HTR-8/SVneo (cell line): ENCODE measurements at regions not wholly inside any gene's neighbourhood (a gene's known extent, or its start where the extent isn't known, plus 50 kb on each side); places are given as distances from the start of the nearest gene placed in this dataset.
A peak's percentile ranks its signal among the peaks of the same experiment; 100 is the strongest.

Experiments
- DNase-seq: peaks from one replicate; pipeline ENCODE4 v3.0.0; 2011; ENCODE audit warnings: low spot score, mixed read lengths; ENCODE audit not compliant: insufficient read length
- FAIRE-seq: peaks from 2 replicates; lab custom pipeline; 2011; peaks lifted over from hg19 to GRCh38; lab: Jason Lieb, UNC

DNA sequence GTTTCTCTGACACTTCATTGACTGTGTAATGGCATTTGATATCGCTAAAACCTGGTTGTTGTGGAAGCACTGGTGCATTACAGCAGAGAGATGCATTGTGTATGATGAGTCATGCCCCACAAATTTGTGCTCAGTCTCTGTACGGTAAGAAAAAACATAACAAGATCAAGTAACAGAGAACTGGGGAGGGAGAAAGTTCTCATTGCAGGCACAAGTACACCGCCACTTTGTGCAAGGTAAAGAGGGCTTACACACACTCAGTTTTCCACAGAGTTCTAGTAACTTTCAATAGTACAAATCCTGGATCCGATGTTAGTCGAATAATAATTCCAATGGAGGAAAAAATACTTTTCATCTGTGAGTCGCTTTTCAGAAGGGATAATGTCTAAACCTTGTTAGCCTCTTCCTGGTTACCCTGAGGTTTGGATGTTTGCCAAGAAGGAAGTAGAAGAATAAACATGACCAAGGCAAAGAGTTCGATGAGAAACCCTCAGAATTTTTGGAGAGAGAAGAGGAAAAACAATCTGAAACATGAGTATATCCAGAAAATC lies 512.5 kb upstream of the SLIT2 start:
- DNase-seq (peak; percentile 65), FAIRE-seq (peak; percentile 93)

DNA sequence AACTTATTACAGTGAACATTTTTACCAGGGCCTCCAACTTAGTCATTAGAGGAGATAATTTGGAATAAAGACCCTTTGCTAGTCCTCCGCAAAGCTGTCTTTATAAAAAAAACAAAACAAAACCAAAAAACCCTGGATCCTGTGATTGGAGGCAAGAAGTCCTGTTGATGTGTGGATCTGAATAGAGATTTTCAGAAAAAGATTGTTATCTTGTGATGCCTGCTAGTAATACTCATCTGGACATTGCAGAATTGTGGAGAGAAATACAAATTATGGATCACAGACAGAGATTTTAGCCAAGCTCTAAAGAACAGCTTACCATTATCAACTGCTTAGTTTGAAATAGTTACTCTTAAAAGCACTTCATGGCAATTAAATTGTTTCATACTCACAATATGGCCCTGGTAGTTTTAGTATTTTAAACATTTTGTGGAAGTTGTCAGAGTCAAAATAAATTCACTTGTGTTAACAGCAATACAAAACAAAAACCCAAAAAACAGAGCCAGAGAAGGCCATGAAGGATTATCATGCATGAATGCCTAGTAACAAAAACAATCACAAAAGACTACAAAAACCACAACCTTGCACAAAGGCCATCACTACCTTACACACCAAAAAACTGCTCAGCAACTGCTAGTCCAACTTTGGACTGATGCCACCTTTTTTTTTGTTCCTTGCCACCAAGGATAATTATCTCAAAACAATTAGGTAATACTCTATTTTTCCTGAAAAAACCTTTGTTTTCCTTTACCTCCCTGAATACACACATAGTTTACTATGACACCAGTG lies 514.5 kb upstream of the SLIT2 start:
- no peak for DNase-seq
- FAIRE-seq = no peak

DNA sequence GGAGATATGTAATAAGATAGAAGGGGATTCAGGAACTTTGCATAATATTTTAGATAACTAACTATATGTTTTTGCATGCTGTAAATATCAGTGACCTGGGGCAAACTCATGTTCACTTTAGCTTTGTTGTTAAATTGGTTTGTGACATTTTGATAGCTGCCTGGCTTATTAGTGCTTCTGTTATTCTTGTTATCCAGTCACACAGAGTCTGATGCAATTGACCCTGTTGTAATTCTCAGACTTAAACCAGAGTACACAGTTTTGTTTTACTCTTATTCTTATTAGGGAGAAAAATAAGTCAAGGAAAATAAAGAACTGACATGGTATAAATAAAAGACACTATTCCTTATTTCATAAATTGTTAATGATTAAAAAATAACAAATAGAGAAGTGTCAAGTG lies 516.7 kb upstream of the SLIT2 start:
- FAIRE-seq (no peak), DNase-seq (no peak)

DNA sequence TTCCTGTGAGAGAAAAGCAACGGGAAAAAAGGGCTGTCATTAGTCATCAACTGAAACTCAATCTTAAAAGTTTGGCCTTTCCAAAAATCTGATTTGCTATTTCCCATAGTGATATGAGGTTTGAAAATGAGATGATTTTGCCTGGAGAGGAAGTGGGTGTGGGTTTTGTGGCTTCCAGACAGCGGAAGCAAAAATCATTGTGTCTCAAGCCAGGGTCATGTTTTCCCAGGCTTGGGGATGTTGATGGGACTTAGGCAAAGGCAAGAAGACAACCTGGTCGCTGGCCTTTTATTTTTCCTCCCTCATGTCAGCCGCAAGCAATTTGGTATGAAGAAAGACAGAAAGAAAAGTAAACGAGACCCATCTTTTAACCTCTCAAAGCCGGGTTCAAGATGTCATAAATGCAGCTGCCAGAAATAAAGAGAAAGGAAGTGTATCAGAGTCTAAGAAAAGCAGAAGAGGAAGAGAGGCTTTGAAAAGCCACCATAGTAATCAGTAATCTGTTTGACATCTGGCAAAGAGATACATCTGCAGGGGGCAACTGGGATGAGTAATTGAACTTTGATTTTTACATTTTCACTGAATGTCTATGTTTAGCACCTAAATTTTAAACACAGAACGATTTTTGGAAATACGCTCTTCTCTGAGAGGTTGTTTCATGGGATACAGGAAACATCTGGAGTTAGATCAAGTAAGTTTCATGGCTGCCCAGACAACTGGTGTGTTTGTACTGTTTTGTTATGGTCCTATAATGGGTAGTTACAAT lies 521.6 kb upstream of the SLIT2 start:
- no peak for FAIRE-seq
- DNase-seq = no peak

DNA sequence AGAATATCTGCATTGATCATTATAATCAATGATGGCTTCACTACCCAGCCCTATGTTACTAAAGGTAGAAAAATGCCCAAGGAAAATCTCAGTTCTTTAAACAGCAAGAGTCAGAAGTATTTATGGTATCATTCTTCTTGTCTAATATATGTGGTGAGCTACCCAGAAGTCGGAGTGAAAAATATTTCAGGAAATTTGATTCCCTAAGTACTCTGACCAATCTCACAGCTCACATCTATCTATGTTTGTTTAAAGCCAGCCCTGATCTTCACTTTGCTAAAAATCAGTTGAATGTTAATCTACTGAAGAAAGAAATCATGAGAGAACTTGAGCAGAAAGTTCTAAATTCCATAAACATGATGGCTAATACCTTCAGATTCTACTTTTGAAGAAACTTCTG lies 522.9 kb upstream of the SLIT2 start:
- DNase-seq (no peak), FAIRE-seq (no peak)

DNA sequence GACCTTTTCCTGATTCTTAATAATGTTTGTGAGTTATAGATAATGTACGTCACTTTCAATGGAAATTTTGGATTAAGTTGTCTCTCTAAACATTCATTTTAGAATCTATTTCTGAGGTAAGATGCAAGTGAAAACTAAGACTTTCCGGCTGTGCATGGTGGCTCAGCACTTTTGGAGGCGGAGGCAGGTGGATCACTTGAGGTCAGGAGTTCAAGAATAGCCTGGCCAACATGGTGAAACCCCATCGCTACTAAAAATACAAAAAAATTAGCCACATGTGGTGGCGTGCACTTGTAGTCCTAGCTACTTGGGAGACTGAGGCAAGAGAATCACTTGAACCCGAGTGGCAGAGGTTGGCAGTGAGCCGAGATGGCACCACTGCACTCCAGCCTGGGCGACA lies 524.6 kb upstream of the SLIT2 start:
- DNase-seq (no peak), FAIRE-seq (no peak)

DNA sequence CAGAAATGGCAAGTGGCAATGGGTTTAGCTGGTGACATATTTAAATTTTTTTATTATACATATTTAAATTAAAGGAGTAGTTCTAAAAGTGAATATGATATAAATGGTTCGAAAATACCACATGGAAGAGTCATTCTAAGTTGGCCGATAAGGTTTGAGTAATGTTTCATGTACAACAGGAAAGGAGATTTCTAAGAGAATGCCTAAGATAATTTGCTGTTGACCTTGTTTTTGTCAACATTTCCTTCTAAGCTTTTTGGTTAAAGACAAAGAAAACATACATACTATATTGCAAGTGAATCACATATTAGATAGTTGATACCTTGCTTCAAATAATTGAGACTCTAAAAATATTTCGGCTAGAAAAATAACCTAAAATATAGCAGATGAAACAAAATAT lies 526.6 kb upstream of the SLIT2 start:
- FAIRE-seq (no peak), DNase-seq (no peak)

DNA sequence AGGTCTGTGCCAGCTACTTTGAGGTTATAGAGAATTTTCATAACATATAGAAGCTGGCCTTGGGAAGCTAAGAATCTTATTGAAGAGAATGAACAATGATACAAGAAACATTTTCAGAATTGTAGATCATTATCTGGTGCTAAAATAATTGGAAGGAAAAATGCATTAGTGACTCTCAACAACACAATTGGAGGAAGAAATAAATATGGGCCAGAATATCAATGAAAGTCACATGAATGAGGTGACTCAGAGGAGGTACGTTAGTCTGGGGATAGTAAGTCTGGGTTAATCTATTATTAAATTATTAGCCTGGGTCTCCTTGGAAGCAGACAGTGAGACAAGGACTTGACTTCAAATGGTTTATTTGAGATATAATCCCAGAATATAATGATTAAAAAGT lies 529.3 kb upstream of the SLIT2 start:
- no peak for FAIRE-seq
- DNase-seq = no peak

DNA sequence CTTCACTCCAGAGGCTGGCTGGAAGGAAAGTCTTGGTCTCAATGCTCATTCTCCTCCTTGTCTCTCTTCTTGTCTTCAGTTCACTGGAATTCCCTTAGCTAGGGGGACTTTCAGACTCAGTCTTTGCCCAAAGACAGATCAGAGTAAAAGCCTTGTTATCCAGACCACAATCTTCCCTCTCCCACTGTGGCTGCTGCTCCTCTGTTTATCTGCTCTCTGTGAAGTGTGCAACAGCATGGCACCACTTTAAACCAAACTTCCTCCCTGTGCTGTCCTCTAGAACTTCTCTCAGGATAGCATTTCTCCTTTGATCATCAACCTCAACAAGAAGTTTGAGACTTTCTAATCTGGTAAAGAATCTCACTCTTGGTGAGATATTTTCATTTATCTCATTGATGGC lies 530.1 kb upstream of the SLIT2 start:
- no peak for FAIRE-seq
- DNase-seq = no peak

DNA sequence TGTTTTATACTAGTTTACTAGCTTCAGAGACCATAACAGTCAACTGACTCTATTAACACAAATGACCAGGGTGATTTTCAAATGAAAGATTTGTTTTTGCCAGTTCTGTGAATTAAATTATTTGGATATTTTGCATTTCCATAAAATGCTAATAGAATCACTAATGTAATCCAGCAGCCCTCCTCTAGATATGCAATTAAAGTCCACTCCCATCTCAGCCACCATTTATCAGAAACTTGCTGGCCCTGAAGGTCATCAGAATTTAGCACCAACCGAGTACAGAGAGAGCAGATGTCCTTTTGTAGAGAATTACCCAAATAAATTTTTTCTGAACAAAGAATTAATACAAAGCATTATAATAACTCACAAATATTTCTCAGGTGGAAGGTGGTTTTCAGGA lies 531.1 kb upstream of the SLIT2 start:
- no peak for FAIRE-seq
- no peak for DNase-seq

DNA sequence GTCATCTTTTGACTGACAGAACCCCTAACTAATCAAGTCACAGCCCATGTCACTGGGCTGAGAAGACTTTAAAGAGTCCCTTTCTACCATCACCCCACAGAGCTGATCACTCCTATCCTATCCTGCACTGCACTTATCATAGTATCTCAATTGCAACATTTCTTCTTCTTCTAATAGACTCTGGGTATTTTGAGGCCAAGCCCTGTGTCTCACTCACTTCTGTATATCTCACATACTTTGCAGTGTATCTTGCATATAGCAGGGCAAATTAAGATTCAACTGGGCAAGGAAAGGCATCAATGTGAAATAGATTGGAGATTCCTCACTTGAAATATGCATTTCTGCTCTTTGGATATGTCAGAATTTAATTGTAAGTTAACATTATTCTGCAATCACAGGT lies 531.5 kb upstream of the SLIT2 start:
- DNase-seq (no peak), FAIRE-seq (no peak)

DNA sequence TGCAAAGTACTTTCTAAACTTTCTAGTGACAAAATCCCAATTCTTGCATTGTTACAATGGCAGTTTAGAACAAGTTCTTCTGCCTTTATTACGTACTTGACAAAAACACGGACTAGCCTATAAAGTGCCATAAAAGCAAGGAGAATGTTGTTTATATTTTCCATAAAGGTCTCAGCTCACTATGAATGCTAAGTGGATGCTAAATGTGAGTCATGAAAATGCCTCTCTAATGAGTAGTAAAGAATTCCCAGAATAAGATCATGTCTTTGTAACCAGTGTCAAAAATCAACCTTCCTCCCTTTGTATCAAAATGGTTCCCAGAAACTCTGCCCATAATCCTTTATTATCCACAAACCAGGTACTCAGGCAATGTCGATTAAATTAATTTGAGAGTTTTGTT lies 539.8 kb upstream of the SLIT2 start:
- peak; percentile 24 for DNase-seq
- FAIRE-seq = peak; percentile 48

DNA sequence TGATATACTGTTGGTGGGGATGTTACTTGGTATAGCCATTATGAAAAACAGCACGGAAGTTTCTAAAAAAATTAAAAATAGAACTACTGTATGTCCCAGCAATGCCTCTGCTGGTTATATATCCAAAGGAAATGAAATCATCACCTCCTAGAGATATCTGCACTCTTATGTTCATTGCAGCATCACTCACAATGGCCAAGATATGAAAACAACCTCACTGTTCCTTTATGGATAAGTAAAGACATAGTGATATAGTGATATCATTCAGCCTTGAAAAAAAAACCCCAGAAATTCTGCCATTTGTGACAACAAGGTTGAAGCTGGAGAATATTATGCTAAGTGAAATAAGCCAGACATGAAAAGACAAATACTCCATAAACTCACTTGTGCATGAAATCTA lies 543.8 kb upstream of the SLIT2 start:
- FAIRE-seq = no peak

DNA sequence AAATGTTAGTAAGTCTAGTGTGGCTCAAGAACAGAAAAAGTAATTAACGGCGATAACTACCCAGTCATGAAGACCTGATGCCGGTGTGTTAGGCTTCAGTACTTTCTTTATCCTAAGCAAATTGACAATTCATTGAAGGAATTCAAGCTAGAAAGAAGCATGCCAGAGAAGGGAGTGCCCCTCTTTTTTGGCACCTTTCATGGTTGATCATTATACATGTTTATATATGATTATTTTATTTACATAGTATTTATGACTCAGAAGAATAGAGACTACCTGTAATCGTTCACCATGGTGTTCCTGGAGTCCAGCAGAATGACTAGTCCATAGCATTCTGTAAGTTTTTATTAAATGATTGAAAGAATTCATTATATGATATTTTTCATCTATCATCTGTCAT lies 548.3 kb upstream of the SLIT2 start:
- no peak for DNase-seq
- no peak for FAIRE-seq

More for the DNA sequence above, 543.8 kb upstream of the SLIT2 start:
- DNase-seq = no peak

DNA sequence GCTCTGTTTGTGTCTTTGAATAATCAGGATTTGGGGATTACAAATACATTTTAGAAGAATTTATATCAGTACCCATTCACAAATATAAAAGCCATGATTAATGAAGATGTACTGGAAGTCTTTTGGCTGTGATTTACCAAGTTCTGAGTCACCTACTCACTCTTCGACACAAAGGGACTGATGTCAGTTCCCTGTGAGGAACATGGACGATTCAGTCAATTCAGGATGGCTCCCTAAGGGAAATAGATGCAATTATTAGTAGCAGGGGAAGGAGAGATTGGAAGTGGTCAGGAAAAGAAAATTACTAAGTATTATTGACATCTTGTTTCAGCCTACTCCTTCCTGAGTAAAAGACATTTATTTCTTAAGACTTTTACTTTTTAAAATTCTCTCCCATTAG lies 550.7 kb upstream of the SLIT2 start:
- DNase-seq (no peak), FAIRE-seq (no peak)

DNA sequence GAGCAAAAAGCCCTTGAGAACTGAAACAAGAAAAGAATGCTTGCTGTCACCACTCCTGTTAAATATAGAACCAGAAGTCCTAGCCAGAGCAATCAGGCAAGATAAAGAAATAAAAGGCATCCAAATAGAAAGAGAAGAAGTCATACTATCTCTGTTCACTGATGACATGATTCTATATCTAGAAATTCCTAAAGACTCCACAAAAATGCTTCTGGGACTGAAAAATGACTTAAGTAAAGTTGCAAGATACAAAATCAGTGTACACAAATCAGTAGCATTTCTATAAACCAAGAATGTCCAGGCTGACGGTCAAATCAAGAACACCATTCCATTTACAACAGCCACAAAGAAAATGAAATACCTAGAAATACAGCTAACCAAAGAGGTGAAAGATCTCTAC lies 552.7 kb upstream of the SLIT2 start:
- DNase-seq = no peak
- no peak for FAIRE-seq

DNA sequence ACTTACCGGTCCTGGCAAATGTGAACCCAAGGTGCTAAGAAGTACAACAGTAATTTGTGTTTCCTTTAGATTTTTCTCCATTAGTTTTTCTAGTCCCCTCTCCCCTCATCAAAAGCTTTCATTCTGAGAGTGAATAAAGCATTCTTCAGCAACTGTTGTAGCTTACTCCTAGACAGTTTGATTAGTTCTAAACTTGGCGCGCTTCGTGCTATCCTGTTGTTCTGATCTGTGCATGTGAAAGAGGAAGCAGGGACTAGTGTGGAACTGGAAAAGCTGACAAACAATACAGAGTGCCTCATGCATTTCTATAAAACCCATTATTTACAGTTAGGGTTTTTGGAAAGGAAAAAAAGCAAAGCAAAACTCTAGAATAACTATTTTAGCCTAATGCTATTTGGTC lies 556.9 kb upstream of the SLIT2 start:
- no peak for FAIRE-seq

DNA sequence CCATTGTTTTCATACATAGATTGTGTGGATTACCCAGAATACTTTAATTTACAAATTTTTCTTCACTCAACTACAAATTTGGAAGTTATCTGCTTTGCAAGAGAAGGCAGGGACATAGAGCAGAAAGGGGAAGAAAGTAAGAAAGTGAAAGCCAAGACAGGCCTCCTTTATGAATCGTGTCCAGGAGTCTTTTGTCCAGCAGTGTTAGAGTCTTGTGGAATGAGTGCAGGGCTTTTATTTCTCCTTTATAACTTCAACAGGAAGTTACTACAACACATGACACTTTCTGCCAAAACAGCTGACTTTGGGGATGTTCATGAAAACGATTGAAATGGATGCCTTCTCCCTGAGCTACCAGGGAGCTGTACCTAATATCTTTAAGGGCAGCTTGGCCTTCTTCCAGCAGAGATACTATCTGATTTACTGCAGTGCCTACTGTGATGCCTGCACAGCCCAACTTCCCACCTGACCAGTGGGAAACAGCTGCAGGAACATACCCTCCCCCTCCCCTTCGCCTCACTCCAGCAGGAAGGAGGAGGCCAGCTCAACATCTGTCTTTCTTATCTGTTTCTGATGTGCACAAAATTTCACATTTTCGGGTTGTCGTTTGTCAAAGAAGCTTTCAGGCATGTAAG lies 557.7 kb upstream of the SLIT2 start:
- DNase-seq (no peak), FAIRE-seq (no peak)

More for the DNA sequence above, 556.9 kb upstream of the SLIT2 start:
- no peak for DNase-seq

DNA sequence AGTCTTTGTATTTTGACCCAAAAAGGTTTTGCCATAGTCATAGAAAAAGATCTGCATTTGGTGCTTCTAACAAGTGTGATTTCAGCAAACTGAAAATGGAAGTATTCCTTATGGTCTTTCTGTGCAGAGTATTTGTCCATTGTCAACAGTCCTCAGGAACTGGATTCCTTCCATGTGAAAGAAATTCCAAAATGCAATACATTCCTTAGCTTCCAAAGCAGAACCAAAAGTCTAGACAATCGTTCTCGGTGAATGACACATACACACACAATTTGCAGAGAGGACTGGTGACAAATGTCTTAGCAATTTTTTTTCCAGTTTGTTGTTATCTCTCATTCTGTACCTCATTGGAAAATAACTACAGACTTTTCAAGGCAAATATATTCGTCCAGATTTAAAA lies 562.2 kb upstream of the SLIT2 start:
- FAIRE-seq = peak; percentile 67
- DNase-seq = peak; percentile 43

DNA sequence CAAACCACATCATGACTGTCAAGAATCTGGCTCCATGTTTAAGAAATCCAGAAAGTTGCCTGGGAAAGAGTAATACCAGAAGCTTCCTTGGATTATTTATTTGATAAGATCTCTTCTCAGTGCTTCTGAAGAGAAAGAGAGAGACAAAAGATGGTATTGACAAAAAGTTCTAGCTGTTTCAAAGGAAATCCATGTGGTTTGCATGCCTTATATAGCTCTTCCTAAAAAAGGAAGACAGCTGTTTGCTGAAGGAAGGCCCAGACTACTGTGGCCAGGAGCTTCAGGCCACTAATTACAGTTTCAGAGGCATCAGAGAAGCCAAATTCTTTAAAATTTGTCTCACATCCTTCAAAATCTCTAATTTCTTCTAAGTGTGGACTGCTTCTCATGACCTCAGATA lies 565.2 kb upstream of the SLIT2 start:
- FAIRE-seq (no peak), DNase-seq (no peak)

DNA sequence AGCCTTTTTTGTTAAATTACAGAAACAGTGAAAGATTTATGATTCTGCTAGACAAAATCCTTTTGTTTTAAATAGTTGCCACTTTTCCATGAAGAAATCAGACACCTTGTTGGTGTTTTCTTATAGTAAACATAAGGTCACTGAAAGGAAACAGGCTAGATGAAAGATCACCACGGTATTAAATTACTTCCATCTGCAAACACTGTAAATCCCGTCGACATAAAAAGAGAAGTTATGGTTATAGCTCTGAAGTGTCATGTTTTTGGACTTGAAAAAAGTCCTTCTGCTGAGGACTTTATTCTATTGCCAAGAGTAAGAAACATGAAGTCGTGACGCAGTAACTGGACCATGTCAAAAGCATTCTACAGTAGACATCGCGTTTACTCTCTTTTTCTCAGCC lies 567.6 kb upstream of the SLIT2 start:
- FAIRE-seq (no peak), DNase-seq (no peak)
